T-cell (primary cell): ENCODE measurements at regions not wholly inside any gene's neighbourhood (a gene's known extent, or its start where the extent isn't known, plus 50 kb on each side); places are given as distances from the start of the nearest gene placed in this dataset.

Experiments
- ATAC-seq, 4 experiments: fragments of 200-7000 bp in 3 of 4; fragments of 150-1000 bp in 1 of 4; cut with Tn5 transposase; replicated peaks in 1 of 4; 1 replicate in 3 of 4; 2 replicates in 1 of 4; pipeline ENCODE4 v1.10.0; 2021; ENCODE audit warnings: moderate library complexity in 3 of 4, mild to moderate bottlenecking in 2 of 4, moderate number of reproducible peaks in 1 of 4
- CTCF ChIA-PET, 2 donors: fragments of 300-600 bp; sonication (Branson Sonifier 250); formaldehyde crosslinking; loops; one replicate each; lab custom pipeline; 2022; ENCODE audit warnings: antibody characterized with exemption in 2 of 2; lab: Charles Lee
- POLR2A ChIA-PET, 2 donors: fragments of 300-600 bp; sonication (Branson Sonifier 250); formaldehyde crosslinking; loops; one replicate each; lab custom pipeline; 2022; ENCODE audit warnings: antibody characterized with exemption in 2 of 2; lab: Charles Lee
- DNase-seq, 35 experiments: peaks; one replicate each; pipeline versions ENCODE4 v3.0.0 to v3.0.0-alpha.2; 2013 to 2023
- H3K27ac ChIP-seq: one replicate; pipeline ENCODE4 v1.5.1; 2013; ENCODE audit warnings: low read length
- H3K27me3 ChIP-seq, 2 experiments: replicated peaks in 1 of 2; 1 replicate in 1 of 2; 2 replicates in 1 of 2; pipeline versions ENCODE4 v1.6.1 to v1.7.0; 2013; ENCODE audit warnings: low read length in 1 of 2, mixed read lengths in 1 of 2; ENCODE audit not compliant: control insufficient read depth in 2 of 2, insufficient read depth in 2 of 2; ENCODE audit errors: extremely low read depth in 1 of 2
- H3K36me3 ChIP-seq, 2 donors: 1 replicate in 1 of 2; 2 replicates in 1 of 2; pipeline versions ENCODE4 v1.6.1 to v1.7.0; 2013; ENCODE audit warnings: low read length in 1 of 2; ENCODE audit not compliant: control insufficient read depth in 2 of 2, insufficient read depth in 1 of 2; ENCODE audit errors: extremely low read depth in 1 of 2
- H3K4me1 ChIP-seq, 2 experiments: 1 replicate in 1 of 2; 2 replicates in 1 of 2; pipeline versions ENCODE4 v1.6.1 to v1.7.0; 2013; ENCODE audit warnings: low read length in 2 of 2, mixed read lengths in 1 of 2; ENCODE audit not compliant: insufficient read depth in 2 of 2, control insufficient read depth in 1 of 2; ENCODE audit errors: extremely low read depth in 1 of 2
- H3K4me3 ChIP-seq, 2 donors: 1 replicate in 1 of 2; 2 replicates in 1 of 2; pipeline versions ENCODE4 v1.5.1 to v1.7.0; 2013; ENCODE audit warnings: mild to moderate bottlenecking in 2 of 2, low read length in 1 of 2, moderate library complexity in 1 of 2; ENCODE audit not compliant: control insufficient read depth in 1 of 2; ENCODE audit errors: extremely low read depth in 1 of 2
- H3K9me3 ChIP-seq: 2 replicates; pipeline ENCODE4 v1.7.0; 2013
- H3K27ac Mint-ChIP-seq, 2 donors: one replicate each; pipeline ENCODE4 v1.8.0; 2020 to 2021; ENCODE audit warnings: mild to moderate bottlenecking in 2 of 2, mixed read lengths in 2 of 2
- H3K27me3 Mint-ChIP-seq, 2 donors: one replicate each; pipeline ENCODE4 v1.8.0; 2021 to 2022; ENCODE audit warnings: mixed read lengths in 2 of 2
- H3K36me3 Mint-ChIP-seq: one replicate; pipeline ENCODE4 v1.8.0; 2021; ENCODE audit warnings: mixed read lengths
- H3K4me1 Mint-ChIP-seq, 3 donors: one replicate each; pipeline ENCODE4 v1.8.0; 2020 to 2022; ENCODE audit warnings: mixed read lengths in 3 of 3, mild to moderate bottlenecking in 1 of 3
- H3K4me3 Mint-ChIP-seq, 3 donors: one replicate each; pipeline ENCODE4 v1.8.0; 2020 to 2022; ENCODE audit warnings: mild to moderate bottlenecking in 3 of 3, mixed read lengths in 3 of 3, moderate library complexity in 3 of 3
- H3K9me3 Mint-ChIP-seq, 3 donors: one replicate each; pipeline ENCODE4 v1.8.0; 2020 to 2022; ENCODE audit warnings: mixed read lengths in 3 of 3
- WGBS: methylation state at CpG from one replicate; pipeline ENCODE4 v1.1.5; 2013; ENCODE audit warnings: missing lambda C conversion rate; ENCODE audit not compliant: insufficient coverage; 5-methylcytosine and 5-hydroxymethylcytosine counted together

DNA sequence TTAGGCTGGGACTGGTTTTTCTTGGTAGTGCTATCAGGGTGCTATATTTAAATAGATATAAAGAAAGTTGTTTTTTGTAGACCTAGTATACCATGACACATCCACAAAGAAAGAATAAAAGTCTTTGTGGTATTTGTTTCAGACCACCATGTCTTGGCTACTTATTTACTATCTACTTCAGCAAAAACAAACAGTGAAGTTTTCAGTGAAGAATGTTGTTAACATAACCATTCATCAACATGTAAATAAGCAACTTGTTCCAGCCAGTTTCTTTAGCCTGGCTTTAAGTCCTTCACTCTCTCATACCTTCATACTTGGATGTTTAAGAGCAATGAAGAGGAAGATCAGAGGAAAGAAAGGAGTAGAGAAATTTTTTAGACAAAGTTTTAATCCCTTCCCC, 624.1 kb downstream of the CD109 start:
- Histone ChIP-seq H3K36me3 (no peaks in the 10 kb centered on the region), H3K9me3 (no peaks in the 10 kb centered on the region), H3K27ac (no peak overlapping the region), H3K4me1 (no peaks in the 10 kb centered on the region), H3K4me3 (no peak overlapping the region), H3K27me3 (no peaks in the 10 kb centered on the region)
- no peak for DNase-seq
- peaks cover 0 to 8% (median 4%) of the 10 kb centered on the region in 3 donors for H3K9me3 Mint-ChIP-seq
- no peak overlapping the region for H3K27ac Mint-ChIP-seq
- H3K4me1 Mint-ChIP-seq, result no peaks in the 10 kb centered on the region
- H3K4me3 Mint-ChIP-seq, result no peak overlapping the region
- CTCF ChIA-PET, result no interaction called here
- POLR2A ChIA-PET, result no interaction called here
- no peaks in the 10 kb centered on the region for H3K27me3 Mint-ChIP-seq
- no peak for ATAC-seq
- no peaks in the 10 kb centered on the region for H3K36me3 Mint-ChIP-seq

DNA sequence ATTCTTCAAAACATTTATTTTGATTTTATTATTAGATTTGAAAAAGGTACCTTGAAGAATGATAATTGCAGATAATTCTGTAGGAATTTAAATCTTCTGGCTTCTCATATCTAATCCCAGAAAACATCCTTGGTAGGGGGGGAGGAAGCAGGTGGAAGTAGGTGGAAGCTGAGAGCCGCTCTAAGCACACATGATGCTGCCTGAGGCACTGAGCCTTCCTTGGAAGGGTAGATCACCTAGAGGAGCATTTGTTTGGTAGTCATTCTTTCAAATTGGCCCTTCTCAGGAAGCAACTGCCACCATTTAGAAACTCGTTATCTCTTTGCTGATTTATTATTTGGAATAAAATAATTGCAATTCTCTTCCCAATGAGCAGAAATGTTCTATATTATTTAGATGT, 623.3 kb downstream of the CD109 start:
- H3K4me1 ChIP-seq, result no peaks in the 10 kb centered on the region
- H3K4me1 Mint-ChIP-seq, result no peaks in the 10 kb centered on the region
- H3K36me3 Mint-ChIP-seq, result no peaks in the 10 kb centered on the region
- H3K27ac ChIP-seq, result no peak overlapping the region
- H3K9me3 ChIP-seq, result no peaks in the 10 kb centered on the region
- H3K4me3 ChIP-seq, result no peak overlapping the region
- DNase-seq (no peak), ATAC-seq (no peak)
- peaks cover 0 to 15% (median 11%) of the 10 kb centered on the region in 3 donors for H3K9me3 Mint-ChIP-seq
- no peak overlapping the region for H3K27ac Mint-ChIP-seq
- H3K4me3 Mint-ChIP-seq, result no peak overlapping the region
- no peaks in the 10 kb centered on the region for H3K27me3 ChIP-seq
- POLR2A ChIA-PET, result no interaction called here
- CTCF ChIA-PET, result no interaction called here
- no peaks in the 10 kb centered on the region for H3K27me3 Mint-ChIP-seq
- no peaks in the 10 kb centered on the region for H3K36me3 ChIP-seq
- WGBS, result 80% methylated on average over 1 of the region's 2 CpGs

DNA sequence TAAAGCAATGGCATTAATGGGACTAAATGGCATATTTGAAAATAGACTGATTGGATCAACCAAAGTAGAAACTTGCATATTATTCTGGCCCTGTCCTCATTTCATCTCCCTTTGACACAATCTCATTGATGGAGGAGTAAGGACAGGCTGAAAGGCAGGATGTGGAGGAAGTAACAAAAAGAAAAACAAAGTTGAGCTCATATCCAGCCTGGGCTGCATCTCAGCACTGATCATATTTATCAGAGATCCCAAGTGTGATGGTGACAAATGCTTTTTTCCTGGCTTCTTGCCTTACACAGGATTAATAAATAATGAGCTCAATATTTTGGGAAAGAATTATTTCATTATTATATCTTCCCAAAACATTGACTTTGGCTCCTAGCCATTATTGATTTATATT, 622.7 kb downstream of the CD109 start:
- Mint-ChIP-seq H3K36me3 (no peaks in the 10 kb centered on the region), H3K27ac (no peak overlapping the region), H3K9me3 (peaks cover 0 to 15% (median 11%) of the 10 kb centered on the region in 3 donors), H3K4me3 (no peak overlapping the region), H3K4me1 (no peaks in the 10 kb centered on the region), H3K27me3 (no peaks in the 10 kb centered on the region)
- Histone ChIP-seq H3K27ac (no peak overlapping the region), H3K4me3 (no peak overlapping the region), H3K9me3 (no peaks in the 10 kb centered on the region), H3K4me1 (no peaks in the 10 kb centered on the region), H3K27me3 (no peaks in the 10 kb centered on the region), H3K36me3 (no peaks in the 10 kb centered on the region)
- DNase-seq, result no peak
- no peak for ATAC-seq
- ChIA-PET CTCF (no interaction called here), POLR2A (no interaction called here)

DNA sequence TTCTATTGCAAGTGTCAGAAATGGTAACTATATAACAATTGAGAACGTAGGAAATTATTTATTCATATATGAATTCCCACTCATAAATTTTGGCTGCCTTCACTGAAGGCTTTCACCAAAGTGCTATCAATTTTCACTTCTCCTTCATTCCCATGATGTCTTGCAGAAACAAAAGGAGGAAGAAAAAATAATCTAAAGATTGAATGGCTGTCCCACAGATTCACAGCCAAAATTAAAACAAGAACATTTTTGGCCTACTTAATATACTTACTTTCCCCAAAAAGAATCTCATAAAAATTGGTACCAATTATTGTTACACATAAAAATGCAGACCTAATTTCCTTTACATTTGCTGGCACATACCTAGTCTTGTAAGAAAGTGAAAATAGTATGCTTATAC, 616.1 kb downstream of the CD109 start:
- Mint-ChIP-seq H3K4me1 (no peaks in the 10 kb centered on the region), H3K9me3 (peaks cover 0 to 14% (median 11%) of the 10 kb centered on the region in 3 donors), H3K27ac (no peak overlapping the region), H3K27me3 (no peaks in the 10 kb centered on the region), H3K36me3 (no peaks in the 10 kb centered on the region), H3K4me3 (no peak overlapping the region)
- Histone ChIP-seq H3K9me3 (no peaks in the 10 kb centered on the region), H3K4me3 (no peak overlapping the region), H3K4me1 (no peaks in the 10 kb centered on the region), H3K36me3 (no peaks in the 10 kb centered on the region), H3K27ac (no peak overlapping the region), H3K27me3 (no peaks in the 10 kb centered on the region)
- ChIA-PET CTCF (no interaction called here), POLR2A (no interaction called here)
- no CpG with 5 or more reads among the region's 1 CpG for WGBS
- DNase-seq, result no peak
- no peak for ATAC-seq

DNA sequence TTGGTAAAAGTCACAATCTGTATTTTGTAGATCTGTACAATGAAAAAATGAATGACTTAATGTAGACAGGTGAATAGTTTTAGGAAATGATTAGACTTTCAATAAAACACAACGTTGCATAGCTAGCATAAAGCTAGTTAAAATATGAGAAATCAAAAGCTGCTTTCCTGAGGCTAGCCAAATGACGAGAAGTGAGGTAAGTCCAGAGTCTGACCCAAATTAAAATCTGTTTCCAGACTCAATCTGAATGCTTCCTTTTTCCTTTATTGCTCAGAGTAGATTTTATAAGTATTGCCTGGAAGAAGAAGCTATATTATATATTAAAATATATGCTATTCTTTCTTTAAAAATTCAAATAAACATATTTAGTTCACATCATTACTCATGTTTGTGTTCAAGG, 615.4 kb downstream of the CD109 start:
- Mint-ChIP-seq H3K36me3 (no peaks in the 10 kb centered on the region), H3K27me3 (no peaks in the 10 kb centered on the region), H3K9me3 (peaks cover 0 to 8% (median 7%) of the 10 kb centered on the region in 3 donors), H3K4me1 (no peaks in the 10 kb centered on the region), H3K27ac (no peak overlapping the region), H3K4me3 (no peak overlapping the region)
- ATAC-seq (no peak), DNase-seq (no peak)
- H3K4me1 ChIP-seq, result no peaks in the 10 kb centered on the region
- ChIA-PET CTCF (no interaction called here), POLR2A (no interaction called here)
- WGBS, result no CpG with 5 or more reads among the region's 2 CpGs
- H3K27ac ChIP-seq, result no peak overlapping the region
- no peak overlapping the region for H3K4me3 ChIP-seq
- no peaks in the 10 kb centered on the region for H3K27me3 ChIP-seq
- H3K36me3 ChIP-seq, result no peaks in the 10 kb centered on the region
- no peaks in the 10 kb centered on the region for H3K9me3 ChIP-seq

DNA sequence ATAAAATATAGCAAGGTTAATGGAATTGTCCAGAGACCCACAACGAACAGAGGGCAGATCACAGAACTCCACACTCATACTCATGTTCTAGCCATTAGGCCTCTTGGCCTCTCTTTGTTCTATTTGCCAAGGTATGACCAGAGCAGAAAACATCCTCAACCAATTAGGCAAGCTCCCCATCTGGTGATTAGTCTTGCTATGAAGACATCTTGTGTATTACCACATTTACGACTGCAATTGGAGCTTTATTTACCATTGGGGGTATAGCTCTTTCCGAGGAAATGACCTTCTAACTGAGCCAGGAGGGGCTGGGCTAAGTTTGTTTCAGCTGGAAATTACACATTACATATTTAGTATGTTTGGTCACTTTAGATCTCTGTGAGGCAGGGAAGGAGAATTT, 593.9 kb downstream of the CD109 start:
- WGBS, result no CpG with 5 or more reads among the region's 3 CpGs
- no peaks in the 10 kb centered on the region for H3K27me3 Mint-ChIP-seq
- no peaks in the 10 kb centered on the region for H3K4me1 ChIP-seq
- H3K9me3 Mint-ChIP-seq, result peaks cover 0 to 9% (median 0%) of the 10 kb centered on the region in 3 donors
- no peaks in the 10 kb centered on the region for H3K36me3 ChIP-seq
- ATAC-seq, result no peak
- POLR2A ChIA-PET, result no interaction called here
- no peak overlapping the region for H3K4me3 Mint-ChIP-seq
- H3K4me1 Mint-ChIP-seq, result no peaks in the 10 kb centered on the region
- no peak overlapping the region for H3K27ac ChIP-seq
- no peaks in the 10 kb centered on the region for H3K27me3 ChIP-seq
- no peaks in the 10 kb centered on the region for H3K9me3 ChIP-seq
- no peaks in the 10 kb centered on the region for H3K36me3 Mint-ChIP-seq
- CTCF ChIA-PET, result no interaction called here
- no peak overlapping the region for H3K27ac Mint-ChIP-seq
- no peak overlapping the region for H3K4me3 ChIP-seq
- DNase-seq, result no peak

DNA sequence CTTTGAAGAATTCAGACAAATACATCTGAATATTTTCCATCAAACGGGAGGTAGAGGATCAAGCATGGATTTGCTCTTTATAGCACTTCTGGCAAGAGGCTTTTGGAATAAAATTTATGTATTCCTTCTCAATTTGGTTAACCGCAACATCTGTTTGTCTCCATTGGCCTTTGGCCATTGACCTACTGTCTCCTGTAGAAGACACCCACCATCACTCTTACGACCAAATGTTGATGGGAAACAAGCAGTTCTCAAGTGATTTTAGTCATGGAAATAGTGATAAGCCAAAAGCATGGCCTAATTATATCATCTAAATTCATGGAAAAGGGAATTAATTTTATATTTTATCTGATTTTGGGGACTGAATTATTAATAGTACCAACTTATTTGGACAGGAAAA, 591.9 kb downstream of the CD109 start:
- no CpG with 5 or more reads among the region's 3 CpGs for WGBS
- Mint-ChIP-seq H3K36me3 (no peaks in the 10 kb centered on the region), H3K27me3 (no peaks in the 10 kb centered on the region), H3K27ac (no peak overlapping the region), H3K9me3 (peaks cover 0 to 9% (median 0%) of the 10 kb centered on the region in 3 donors), H3K4me1 (no peaks in the 10 kb centered on the region), H3K4me3 (no peak overlapping the region)
- DNase-seq, result no peak
- no peaks in the 10 kb centered on the region for H3K9me3 ChIP-seq
- H3K36me3 ChIP-seq, result no peaks in the 10 kb centered on the region
- H3K27me3 ChIP-seq, result no peaks in the 10 kb centered on the region
- ChIA-PET POLR2A (no interaction called here), CTCF (no interaction called here)
- no peak for ATAC-seq
- no peak overlapping the region for H3K27ac ChIP-seq
- H3K4me1 ChIP-seq, result no peaks in the 10 kb centered on the region
- H3K4me3 ChIP-seq, result no peak overlapping the region
